ENCODE measurements at regions not wholly inside any gene's neighbourhood (a gene's known extent, or its start where the extent isn't known, plus 50 kb on each side); places are given as distances from the start of the nearest gene placed in this dataset.

DNA sequence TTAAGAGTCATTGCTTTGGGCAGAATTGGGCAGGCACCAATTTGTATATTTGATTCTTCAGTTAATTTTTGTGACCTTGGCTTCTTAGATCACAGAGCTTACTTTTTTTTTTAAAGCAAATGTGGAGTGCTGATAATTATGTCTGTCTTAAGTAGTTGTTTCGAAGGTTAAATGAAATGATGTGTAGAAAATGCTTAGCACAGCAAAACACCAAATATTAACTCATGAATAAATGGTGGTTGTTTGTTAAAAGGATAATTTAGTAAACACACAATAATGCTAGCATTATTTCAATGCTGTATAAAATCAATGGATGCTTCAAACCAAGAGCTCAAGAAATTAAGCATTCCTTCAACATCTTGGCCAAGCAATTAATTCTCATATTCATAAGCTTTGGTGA, 143.4 kb downstream of the LPIN1 start:
- no peak for TF ChIP-seq POLR2A (IDR thresholded peaks at IDR 0.05)
- TF ChIP-seq, protein P1, sequence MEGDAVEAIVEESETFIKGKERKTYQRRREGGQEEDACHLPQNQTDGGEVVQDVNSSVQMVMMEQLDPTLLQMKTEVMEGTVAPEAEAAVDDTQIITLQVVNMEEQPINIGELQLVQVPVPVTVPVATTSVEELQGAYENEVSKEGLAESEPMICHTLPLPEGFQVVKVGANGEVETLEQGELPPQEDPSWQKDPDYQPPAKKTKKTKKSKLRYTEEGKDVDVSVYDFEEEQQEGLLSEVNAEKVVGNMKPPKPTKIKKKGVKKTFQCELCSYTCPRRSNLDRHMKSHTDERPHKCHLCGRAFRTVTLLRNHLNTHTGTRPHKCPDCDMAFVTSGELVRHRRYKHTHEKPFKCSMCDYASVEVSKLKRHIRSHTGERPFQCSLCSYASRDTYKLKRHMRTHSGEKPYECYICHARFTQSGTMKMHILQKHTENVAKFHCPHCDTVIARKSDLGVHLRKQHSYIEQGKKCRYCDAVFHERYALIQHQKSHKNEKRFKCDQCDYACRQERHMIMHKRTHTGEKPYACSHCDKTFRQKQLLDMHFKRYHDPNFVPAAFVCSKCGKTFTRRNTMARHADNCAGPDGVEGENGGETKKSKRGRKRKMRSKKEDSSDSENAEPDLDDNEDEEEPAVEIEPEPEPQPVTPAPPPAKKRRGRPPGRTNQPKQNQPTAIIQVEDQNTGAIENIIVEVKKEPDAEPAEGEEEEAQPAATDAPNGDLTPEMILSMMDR (IDR thresholded peaks at IDR 0.05) = no peak

Measured in right lobe of liver (tissue), 4 donors.